ENCODE measurements at regions not wholly inside any gene's neighbourhood (a gene's known extent, or its start where the extent isn't known, plus 50 kb on each side); places are given as distances from the start of the nearest gene placed in this dataset.
"Not testable (repeated sequence)": the region's sequence is repeated elsewhere in the genome, so short reads cannot be mapped to it uniquely, and the experiment has no call there.

GRCh38 chr1:120664376-120665249 lies 59.1 kb upstream of the NBPF26 start:
- not testable (repeated sequence) for DNase-seq (ENCODE audit: low read depth in 3 of 3)

- DNase-seq (ENCODE audit: low read depth in 3 of 3): peak in 2 of 3 experiments; percentile 0 to 2
Observed at GRCh38 chr1:120665250-120665577, 58.5 kb upstream of the NBPF26 start.

- not testable (repeated sequence) for DNase-seq (ENCODE audit: low read depth in 3 of 3)
Observed at GRCh38 chr1:120668187-120668586, 55.6 kb upstream of the NBPF26 start.
